Breast epithelium (tissue), 4 donors: ENCODE measurements at regions not wholly inside any gene's neighbourhood (a gene's known extent, or its start where the extent isn't known, plus 50 kb on each side); places are given as distances from the start of the nearest gene placed in this dataset.
"Not testable (repeated sequence)": the region's sequence is repeated elsewhere in the genome, so short reads cannot be mapped to it uniquely, and the experiment has no call there.

ENCODE experiments used
- DNase-seq, 2 donors: peaks; one replicate each; pipeline ENCODE4 v3.0.0-alpha.2; 2019; ENCODE audit warnings: low spot score in 2 of 2
- H3K27ac ChIP-seq, 2 donors: fragments of 200-600 bp; sonication (generic) in 1 of 2; one replicate each; pipeline ENCODE4 v1.5.1; 2016 to 2019; ENCODE audit warnings: mild to moderate bottlenecking in 1 of 2
- H3K27me3 ChIP-seq, 2 donors: fragments of 200-600 bp; sonication (generic) in 1 of 2; one replicate each; pipeline versions ENCODE4 v1.5.1 to v1.6.0; 2017 to 2019; ENCODE audit warnings: control low read depth in 1 of 2, mild to moderate bottlenecking in 1 of 2
- H3K36me3 ChIP-seq: fragments of 200-600 bp; one replicate; pipeline ENCODE4 v1.5.1; 2019
- H3K4me1 ChIP-seq, 2 donors: fragments of 200-600 bp; sonication (generic); one replicate each; pipeline ENCODE4 v1.5.1; 2016 to 2019; ENCODE audit warnings: control low read depth in 1 of 2
- H3K4me3 ChIP-seq, 3 donors: fragments of 200-600 bp; sonication (generic); 1 replicate in 2 of 3; 2 replicates in 1 of 3; pipeline ENCODE4 v1.5.1; 2016 to 2019; ENCODE audit warnings: mild to moderate bottlenecking in 3 of 3, moderate library complexity in 2 of 3
- H3K9me3 ChIP-seq, 2 donors: fragments of 200-600 bp; sonication (generic) in 1 of 2; one replicate each; pipeline ENCODE4 v1.5.1; 2016 to 2019; ENCODE audit warnings: control low read depth in 1 of 2
- POLR2A ChIP-seq: fragments of 450-650 bp; IDR thresholded peaks from one replicate; pipeline ENCODE4 v1.6.1; 2016; ENCODE audit warnings: antibody characterized with exemption, mild to moderate bottlenecking, moderate library complexity
- POLR2AphosphoS5 ChIP-seq, 3 donors: sonication (generic); formaldehyde crosslinking; IDR thresholded peaks; one replicate each; pipeline ENCODE4 v1.6.1; 2017; ENCODE audit warnings: antibody characterized with exemption in 3 of 3
- intact Hi-C: fragments of 100-400 bp; cut with DNase I; formaldehyde crosslinking; loops from one replicate; pipeline ENCODE4 v1.15.1; 2023; ENCODE audit warnings: low total_unique reads
- TF ChIP-seq, protein P1 (sequence below), 3 donors: fragments of 450-650 bp; IDR thresholded peaks; one replicate each; pipeline ENCODE4 v1.5.1; 2016 to 2017; ENCODE audit warnings: antibody characterized with exemption in 3 of 3, mild to moderate bottlenecking in 3 of 3, moderate library complexity in 3 of 3

DNA sequence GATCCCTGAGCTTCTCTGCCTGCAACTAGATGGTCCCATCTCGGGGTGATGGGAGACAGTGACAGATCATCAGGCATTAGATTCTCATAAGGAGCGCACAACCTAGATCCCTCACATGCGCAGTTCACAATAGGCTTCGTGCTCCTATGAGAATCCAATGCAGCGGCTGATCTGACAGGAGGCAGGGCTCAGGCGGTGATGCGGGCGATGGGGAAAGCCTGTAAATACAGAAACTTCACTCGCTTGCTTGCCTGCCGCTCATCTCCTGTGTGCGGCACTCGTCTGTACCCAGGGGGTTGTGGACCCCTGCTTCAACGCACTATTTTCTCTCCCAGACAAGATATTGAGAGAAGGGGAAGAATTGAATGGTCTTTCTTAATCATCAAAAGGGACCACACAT is 473.9 kb downstream of the ZNF536 start:
- TF ChIP-seq POLR2AphosphoS5 (IDR thresholded peaks at IDR 0.05) (no peak), POLR2A (no peak)
- TF ChIP-seq, protein P1, sequence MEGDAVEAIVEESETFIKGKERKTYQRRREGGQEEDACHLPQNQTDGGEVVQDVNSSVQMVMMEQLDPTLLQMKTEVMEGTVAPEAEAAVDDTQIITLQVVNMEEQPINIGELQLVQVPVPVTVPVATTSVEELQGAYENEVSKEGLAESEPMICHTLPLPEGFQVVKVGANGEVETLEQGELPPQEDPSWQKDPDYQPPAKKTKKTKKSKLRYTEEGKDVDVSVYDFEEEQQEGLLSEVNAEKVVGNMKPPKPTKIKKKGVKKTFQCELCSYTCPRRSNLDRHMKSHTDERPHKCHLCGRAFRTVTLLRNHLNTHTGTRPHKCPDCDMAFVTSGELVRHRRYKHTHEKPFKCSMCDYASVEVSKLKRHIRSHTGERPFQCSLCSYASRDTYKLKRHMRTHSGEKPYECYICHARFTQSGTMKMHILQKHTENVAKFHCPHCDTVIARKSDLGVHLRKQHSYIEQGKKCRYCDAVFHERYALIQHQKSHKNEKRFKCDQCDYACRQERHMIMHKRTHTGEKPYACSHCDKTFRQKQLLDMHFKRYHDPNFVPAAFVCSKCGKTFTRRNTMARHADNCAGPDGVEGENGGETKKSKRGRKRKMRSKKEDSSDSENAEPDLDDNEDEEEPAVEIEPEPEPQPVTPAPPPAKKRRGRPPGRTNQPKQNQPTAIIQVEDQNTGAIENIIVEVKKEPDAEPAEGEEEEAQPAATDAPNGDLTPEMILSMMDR (IDR thresholded peaks at IDR 0.05): no peak
- Histone ChIP-seq H3K4me1 (no peaks in the 10 kb centered on the region), H3K27ac (no peak overlapping the region), H3K9me3 (no peaks in the 10 kb centered on the region), H3K36me3 (no peaks in the 10 kb centered on the region), H3K27me3 (no peaks in the 10 kb centered on the region), H3K4me3 (no peak overlapping the region)
- no peak for DNase-seq
- intact Hi-C loops: no loop called here

DNA sequence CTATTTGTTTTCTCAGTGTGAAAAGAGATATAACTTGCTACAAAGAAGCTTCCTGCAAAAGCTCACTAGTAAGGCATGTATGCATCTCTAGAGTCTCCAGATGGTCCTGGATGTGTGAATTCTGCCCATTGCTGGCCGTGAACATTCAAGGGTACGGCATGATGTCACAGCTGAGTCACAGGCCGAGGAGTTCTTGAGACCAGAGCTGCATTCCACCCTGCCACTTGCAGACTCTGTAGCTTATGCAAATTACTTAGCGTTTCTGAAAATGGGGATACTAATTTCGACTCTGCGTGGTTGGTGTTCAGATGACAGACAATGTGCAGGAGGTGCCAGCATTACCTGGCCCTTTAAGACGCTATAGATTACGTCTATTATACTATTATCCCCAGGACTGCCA is 470.7 kb downstream of the ZNF536 start:
- Histone ChIP-seq H3K4me1 (no peaks in the 10 kb centered on the region), H3K36me3 (no peaks in the 10 kb centered on the region), H3K27me3 (no peaks in the 10 kb centered on the region), H3K27ac (no peak overlapping the region), H3K9me3 (no peaks in the 10 kb centered on the region), H3K4me3 (no peak overlapping the region)
- intact Hi-C loops: no loop called here
- no peak for DNase-seq
- TF ChIP-seq, protein P1 (IDR thresholded peaks at IDR 0.05): no peak
- no peak for TF ChIP-seq POLR2AphosphoS5 (IDR thresholded peaks at IDR 0.05)
- no peak for TF ChIP-seq POLR2A

DNA sequence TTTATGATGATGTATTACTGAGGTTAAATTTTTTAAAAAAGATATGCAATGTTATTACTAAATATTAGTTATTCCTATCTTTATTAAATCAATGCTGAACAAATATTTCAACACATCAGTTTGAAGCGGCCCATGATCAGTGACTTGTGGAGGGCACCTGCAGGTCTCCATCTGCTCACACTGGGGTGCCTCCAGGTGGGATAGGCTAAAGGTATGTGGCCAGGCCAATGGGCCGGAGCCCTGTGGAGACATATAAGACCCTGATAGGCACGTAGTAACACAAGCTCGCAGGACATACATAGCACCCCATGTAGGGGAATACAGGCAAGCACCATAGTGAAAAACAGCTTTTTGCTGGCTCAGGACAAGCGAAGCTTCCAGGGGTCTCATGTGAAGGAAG is 469.8 kb downstream of the ZNF536 start:
- Histone ChIP-seq H3K36me3 (no peaks in the 10 kb centered on the region), H3K9me3 (no peaks in the 10 kb centered on the region), H3K4me1 (no peaks in the 10 kb centered on the region), H3K4me3 (no peak overlapping the region), H3K27me3 (no peaks in the 10 kb centered on the region), H3K27ac (no peak overlapping the region)
- no peak for DNase-seq
- TF ChIP-seq, protein P1 (IDR thresholded peaks at IDR 0.05): no peak
- no peak for TF ChIP-seq POLR2A
- TF ChIP-seq POLR2AphosphoS5 (IDR thresholded peaks at IDR 0.05): no peak
- intact Hi-C loops: no loop called here

DNA sequence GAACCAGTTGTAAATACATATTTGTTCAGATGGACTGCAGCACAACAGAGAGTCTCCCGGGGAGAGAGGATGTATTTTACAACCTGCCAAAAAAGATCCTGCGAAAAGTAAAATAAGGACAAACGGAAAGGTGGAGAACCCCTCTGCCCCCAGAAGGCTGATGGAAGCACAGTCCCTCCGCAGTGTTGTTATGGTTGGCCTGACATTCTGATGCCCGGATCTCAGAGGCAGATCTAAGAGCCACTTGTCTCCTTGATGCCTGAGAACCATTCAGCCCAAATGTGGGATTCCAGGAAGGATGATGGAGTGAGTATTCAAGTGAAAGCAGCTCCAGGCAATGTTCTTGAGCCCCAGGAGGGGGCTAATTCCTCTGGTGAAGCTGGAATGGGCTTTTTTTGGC is 458.7 kb downstream of the ZNF536 start:
- DNase-seq: no peak
- TF ChIP-seq, protein P1 (IDR thresholded peaks at IDR 0.05): no peak
- no peak for TF ChIP-seq POLR2AphosphoS5 (IDR thresholded peaks at IDR 0.05)
- TF ChIP-seq POLR2A: no peak

DNA sequence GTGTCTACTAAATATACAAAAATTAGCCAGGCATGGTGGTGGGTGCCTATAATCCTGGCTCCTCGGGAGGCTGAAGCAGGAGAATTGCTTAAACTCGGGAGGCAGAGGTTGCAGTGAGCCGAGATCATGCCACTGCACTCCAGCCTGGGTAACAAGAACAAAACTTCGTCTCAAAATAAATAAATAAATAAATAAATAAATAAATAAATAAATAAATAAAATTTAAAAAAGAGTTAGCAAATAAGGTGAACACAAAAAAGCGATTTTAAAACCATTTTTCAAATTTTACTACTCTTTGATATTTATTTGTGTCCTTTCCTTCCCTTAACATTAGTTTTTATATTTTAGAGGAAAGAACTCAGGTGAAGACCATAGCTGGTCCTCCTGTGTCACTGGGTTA is 453.3 kb downstream of the ZNF536 start:
- H3K27me3 ChIP-seq, H3K27ac ChIP-seq, H3K4me1 ChIP-seq, H3K4me3 ChIP-seq, intact Hi-C loops, DNase-seq, H3K36me3 ChIP-seq: not testable (repeated sequence)
- peaks cover 12 to 13% of the 10 kb centered on the region in 2 donors for H3K9me3 ChIP-seq

More for the DNA sequence above, 458.7 kb downstream of the ZNF536 start:
- no peaks in the 10 kb centered on the region for H3K4me1 ChIP-seq
- peaks cover 12 to 13% of the 10 kb centered on the region in 2 donors for H3K9me3 ChIP-seq
- no peaks in the 10 kb centered on the region for H3K36me3 ChIP-seq
- H3K4me3 ChIP-seq: no peak overlapping the region
- H3K27ac ChIP-seq: no peak overlapping the region
- intact Hi-C loops: no loop called here
- no peaks in the 10 kb centered on the region for H3K27me3 ChIP-seq

DNA sequence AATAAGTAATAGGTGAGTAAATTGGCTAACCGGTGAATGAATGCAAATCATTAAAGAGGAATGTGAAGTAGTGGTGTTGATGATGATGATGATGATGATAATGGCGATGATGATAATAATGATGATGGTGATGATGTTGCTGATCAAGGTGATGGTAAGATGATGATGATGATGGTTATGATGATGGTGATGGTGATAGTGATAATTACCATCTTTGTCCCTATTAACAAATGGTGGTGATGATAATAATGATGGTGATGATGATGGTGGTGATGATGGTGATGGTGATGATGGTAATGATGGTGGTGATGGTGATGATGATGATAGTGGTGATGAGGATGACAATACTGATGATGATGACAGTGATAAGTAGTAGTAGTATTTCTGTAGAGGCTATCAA is 452.6 kb downstream of the ZNF536 start:
- no peak overlapping the region for H3K4me3 ChIP-seq
- no peak for TF ChIP-seq POLR2A
- TF ChIP-seq POLR2AphosphoS5 (IDR thresholded peaks at IDR 0.05): no peak
- TF ChIP-seq, protein P1 (IDR thresholded peaks at IDR 0.05): no peak
- no peak for DNase-seq
- no peaks in the 10 kb centered on the region for H3K4me1 ChIP-seq
- H3K27ac ChIP-seq: no peak overlapping the region
- H3K36me3 ChIP-seq: no peaks in the 10 kb centered on the region
- intact Hi-C loops: no loop called here
- no peaks in the 10 kb centered on the region for H3K27me3 ChIP-seq
- H3K9me3 ChIP-seq: peaks cover 12 to 13% of the 10 kb centered on the region in 2 donors
